Tibial nerve (tissue), 4 donors: ENCODE measurements at regions not wholly inside any gene's neighbourhood (a gene's known extent, or its start where the extent isn't known, plus 50 kb on each side); places are given as distances from the start of the nearest gene placed in this dataset.

Experiments used
- DNase-seq, 2 donors: peaks; one replicate each; pipeline ENCODE4 v3.0.0-alpha.2; 2019; ENCODE audit warnings: low spot score in 2 of 2
- H3K27ac ChIP-seq, 4 donors: fragments of 200-600 bp; sonication (generic) in 3 of 4; one replicate each; pipeline ENCODE4 v1.5.1; 2017 to 2019; ENCODE audit warnings: mild to moderate bottlenecking in 1 of 4
- H3K27me3 ChIP-seq, 2 donors: fragments of 200-600 bp; sonication (generic) in 1 of 2; one replicate each; pipeline versions ENCODE4 v1.5.1 to v1.6.0; 2017 to 2019
- H3K36me3 ChIP-seq, 3 donors: fragments of 200-600 bp; sonication (generic); one replicate each; pipeline ENCODE4 v1.5.1; 2018 to 2019
- H3K4me1 ChIP-seq, 4 donors: fragments of 200-600 bp; sonication (generic) in 3 of 4; one replicate each; pipeline ENCODE4 v1.5.1; 2017 to 2019
- H3K4me3 ChIP-seq, 4 donors: fragments of 200-600 bp; sonication (generic) in 3 of 4; one replicate each; pipeline ENCODE4 v1.5.1; 2017 to 2019; ENCODE audit warnings: mild to moderate bottlenecking in 1 of 4, moderate library complexity in 1 of 4
- H3K9me3 ChIP-seq, 4 donors: fragments of 200-600 bp; sonication (generic) in 3 of 4; one replicate each; pipeline ENCODE4 v1.5.1; 2017 to 2019
- CTCF ChIP-seq, 5 experiments: fragments of 200-600 bp in 3 of 5; fragments of 450-650 bp in 2 of 5; sonication (generic) in 3 of 5; IDR thresholded peaks; one replicate each; pipeline ENCODE4 v1.5.1; 2016 to 2019; ENCODE audit warnings: antibody characterized with exemption in 5 of 5, mild to moderate bottlenecking in 3 of 5, moderate library complexity in 2 of 5
- EP300 ChIP-seq, 2 donors: sonication (generic); formaldehyde crosslinking; IDR thresholded peaks; one replicate each; pipeline ENCODE4 v1.6.1; 2017; ENCODE audit warnings: antibody characterized with exemption in 2 of 2, mild to moderate bottlenecking in 1 of 2
- POLR2A ChIP-seq, 2 donors: fragments of 450-650 bp; IDR thresholded peaks; one replicate each; pipeline ENCODE4 v1.6.1; 2017; ENCODE audit warnings: antibody characterized with exemption in 2 of 2, mild to moderate bottlenecking in 2 of 2, moderate library complexity in 2 of 2
- WGBS, 2 donors: methylation state at CpG; one replicate each; pipeline ENCODE4 v1.1.5; 2018; 5-methylcytosine and 5-hydroxymethylcytosine counted together

GRCh38 chr11:112582366-112582765, 321.7 kb upstream of the PLET1 start:
- Histone ChIP-seq H3K27ac (no peak overlapping the region), H3K4me1 (no peaks in the 10 kb centered on the region), H3K27me3 (no peaks in the 10 kb centered on the region), H3K4me3 (no peak overlapping the region), H3K36me3 (no peaks in the 10 kb centered on the region), H3K9me3 (peaks cover 0 to 3% (median 0%) of the 10 kb centered on the region in 4 donors)
- DNase-seq, result no peak
- no peak for TF ChIP-seq POLR2A (IDR thresholded peaks at IDR 0.05)
- TF ChIP-seq EP300 (IDR thresholded peaks at IDR 0.05), result no peak
- TF ChIP-seq CTCF (IDR thresholded peaks at IDR 0.05), result no peak

DNA sequence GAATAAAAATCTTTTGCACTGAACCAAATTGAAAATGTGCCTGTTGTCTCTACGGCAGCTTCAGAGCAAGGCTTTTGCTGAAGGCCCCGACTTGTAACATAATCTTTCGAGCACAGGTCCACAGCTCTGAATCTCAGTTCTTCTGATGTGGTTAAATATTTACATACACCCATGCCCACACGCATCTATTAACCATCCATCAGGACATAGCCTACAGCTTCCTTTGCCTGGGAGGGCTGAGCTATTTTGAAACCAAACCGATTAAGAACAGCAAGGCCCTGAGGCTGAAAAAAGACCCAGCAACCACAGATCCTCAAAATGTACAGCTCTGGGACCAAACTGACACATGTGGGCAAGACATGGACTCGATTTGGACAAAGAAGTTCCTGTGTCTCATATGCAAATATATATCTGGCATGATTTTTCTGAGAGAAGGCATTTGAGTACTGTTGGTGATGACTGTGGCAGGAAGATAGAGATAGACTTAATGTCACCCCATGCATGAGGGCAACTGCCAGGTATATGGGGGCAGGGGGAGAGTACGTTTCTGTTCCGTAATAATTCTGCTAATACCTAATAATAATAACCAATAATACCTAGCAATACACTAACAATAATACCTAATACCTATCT, 322.7 kb upstream of the PLET1 start:
- DNase-seq, result no peak
- Histone ChIP-seq H3K36me3 (no peaks in the 10 kb centered on the region), H3K27ac (no peak overlapping the region), H3K9me3 (peaks cover 0 to 3% (median 0%) of the 10 kb centered on the region in 4 donors), H3K4me1 (peaks cover 0 to 2% (median 0%) of the 10 kb centered on the region in 4 donors), H3K4me3 (no peak overlapping the region), H3K27me3 (no peaks in the 10 kb centered on the region)
- TF ChIP-seq POLR2A (IDR thresholded peaks at IDR 0.05) (no peak), CTCF (IDR thresholded peaks at IDR 0.05) (no peak), EP300 (IDR thresholded peaks at IDR 0.05) (no peak)
- WGBS, 2 donors, result 83 to 91% methylated on average over 8 of the region's 8 CpGs

DNA sequence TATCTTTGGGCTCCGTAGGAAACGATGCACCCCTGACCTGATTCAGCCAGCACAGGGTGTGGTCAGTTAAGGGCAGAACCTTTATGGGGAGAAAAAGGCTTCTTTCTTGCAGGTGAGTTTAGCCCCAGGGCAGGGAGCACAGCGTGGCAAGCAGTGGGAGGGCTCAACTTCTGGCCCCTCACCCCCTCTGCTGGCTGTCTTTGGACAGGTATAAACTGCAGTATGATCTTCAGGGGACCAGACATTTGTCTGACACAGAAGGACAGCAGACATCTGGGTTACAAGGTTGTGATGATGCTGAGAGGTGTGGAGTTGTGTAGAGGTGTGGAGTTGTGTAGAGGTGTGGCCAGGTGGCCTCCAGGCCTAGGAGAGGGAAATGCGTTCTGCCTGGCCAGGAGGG, 324.0 kb upstream of the PLET1 start:
- no peak for DNase-seq
- peaks cover 0 to 2% (median 0%) of the 10 kb centered on the region in 4 donors for H3K9me3 ChIP-seq
- H3K4me1 ChIP-seq, result peaks cover 0 to 5% (median 0%) of the 10 kb centered on the region in 4 donors
- H3K27ac ChIP-seq, result no peak overlapping the region
- WGBS, 2 donors, result 83 to 84% methylated on average over 4 of the region's 4 CpGs
- no peaks in the 10 kb centered on the region for H3K36me3 ChIP-seq
- no peak overlapping the region for H3K4me3 ChIP-seq
- no peaks in the 10 kb centered on the region for H3K27me3 ChIP-seq
- TF ChIP-seq POLR2A (IDR thresholded peaks at IDR 0.05), result no peak
- TF ChIP-seq CTCF (IDR thresholded peaks at IDR 0.05), result no peak
- TF ChIP-seq EP300 (IDR thresholded peaks at IDR 0.05), result no peak

DNA sequence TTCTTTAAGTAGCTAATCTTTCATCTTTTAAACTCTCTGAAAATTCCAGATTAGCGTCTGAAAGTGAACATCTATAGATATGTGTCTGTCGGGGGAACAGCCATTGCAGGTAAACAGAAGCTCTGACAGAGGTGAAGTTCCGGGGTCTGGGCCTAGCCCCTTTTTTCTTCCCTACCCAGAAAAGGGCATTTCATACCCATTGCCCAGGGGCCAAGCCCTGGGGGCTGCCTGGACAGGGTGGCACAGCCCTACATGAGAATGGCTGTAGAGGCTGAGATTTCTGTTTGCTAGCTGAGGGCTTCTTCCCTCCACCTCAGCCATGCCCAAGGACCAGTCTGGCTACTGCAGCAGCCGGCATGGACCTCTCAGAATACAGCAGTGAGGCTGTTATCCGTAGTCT, 327.0 kb upstream of the PLET1 start:
- Histone ChIP-seq H3K27ac (no peak overlapping the region), H3K9me3 (no peaks in the 10 kb centered on the region), H3K27me3 (no peaks in the 10 kb centered on the region), H3K36me3 (no peaks in the 10 kb centered on the region), H3K4me3 (no peak overlapping the region), H3K4me1 (peaks cover 0 to 5% (median 0%) of the 10 kb centered on the region in 4 donors)
- no peak for TF ChIP-seq EP300 (IDR thresholded peaks at IDR 0.05)
- no peak for TF ChIP-seq POLR2A (IDR thresholded peaks at IDR 0.05)
- no peak for TF ChIP-seq CTCF (IDR thresholded peaks at IDR 0.05)
- no peak for DNase-seq
- WGBS, 2 donors, result 49 to 68% methylated on average over 5 of the region's 5 CpGs

GRCh38 chr11:112588252-112588694, 327.6 kb upstream of the PLET1 start:
- TF ChIP-seq CTCF (IDR thresholded peaks at IDR 0.05) (peak; percentile 63 to 81 (median 65)), EP300 (IDR thresholded peaks at IDR 0.05) (peak in 1 of 2 donors; percentile 29), POLR2A (IDR thresholded peaks at IDR 0.05) (no peak)
- Histone ChIP-seq H3K9me3 (no peaks in the 10 kb centered on the region), H3K36me3 (no peaks in the 10 kb centered on the region), H3K4me1 (peaks cover 0 to 5% (median 0%) of the 10 kb centered on the region in 4 donors), H3K27me3 (no peaks in the 10 kb centered on the region), H3K4me3 (no peak overlapping the region), H3K27ac (no peak overlapping the region)
- 6 to 9% methylated on average over 5 of the region's 5 CpGs for WGBS, 2 donors
- peak; percentile 35 to 81 for DNase-seq
